ENCODE measurements at regions not wholly inside any gene's neighbourhood (a gene's known extent, or its start where the extent isn't known, plus 50 kb on each side); places are given as distances from the start of the nearest gene placed in this dataset.

DNA sequence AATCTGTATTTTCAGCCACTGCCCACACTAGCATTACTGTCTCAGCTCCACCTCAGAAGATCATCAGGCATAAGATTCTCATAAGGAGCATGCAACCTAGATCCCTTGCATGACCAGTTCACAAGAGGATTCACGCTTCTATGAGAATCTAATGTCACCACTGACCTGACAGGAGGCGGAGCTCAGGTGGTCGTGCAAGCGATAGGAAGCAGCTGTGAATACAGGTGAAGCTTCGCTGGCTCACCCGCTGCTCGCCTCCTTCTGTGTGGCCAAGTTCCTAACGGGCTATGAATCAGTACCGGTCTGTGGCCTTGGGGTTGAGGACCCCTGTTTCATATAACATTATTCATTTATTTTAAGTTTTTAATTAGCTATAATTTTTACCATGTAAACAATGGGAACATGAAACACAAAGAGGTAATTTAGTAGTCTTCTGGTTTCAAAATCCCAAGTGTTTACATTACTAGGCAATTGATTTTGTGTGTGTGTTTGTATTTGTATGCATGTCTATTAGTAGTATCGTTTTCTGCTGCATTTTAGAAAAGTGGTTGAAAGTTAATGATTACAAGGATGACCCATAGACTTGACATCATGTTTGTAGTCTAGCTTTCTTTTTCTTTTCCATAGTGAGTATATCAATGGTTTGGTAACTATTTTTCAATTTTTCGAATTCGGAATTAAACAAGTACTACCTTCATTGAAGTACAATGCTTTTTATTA is 159.4 kb downstream of the TENT4A start:
- no peak for DNase-seq

DNA sequence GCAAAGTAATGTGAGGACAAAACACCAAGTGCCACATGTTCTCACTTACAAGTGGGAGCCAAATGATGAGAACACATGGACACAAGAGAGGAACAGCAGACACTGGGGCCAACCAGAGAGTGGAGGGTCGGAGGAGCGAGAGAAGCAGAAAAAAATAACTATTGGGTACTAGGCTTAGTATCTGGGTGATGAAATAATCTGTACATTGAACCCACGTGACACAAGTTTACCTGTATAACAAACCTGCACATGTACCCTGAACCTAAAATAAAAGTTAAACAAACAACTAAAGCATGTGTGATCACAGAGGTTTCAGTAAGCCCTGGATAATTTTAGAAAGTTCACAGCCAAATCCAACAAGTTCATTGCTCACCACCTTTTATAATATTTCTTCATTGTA is 160.1 kb downstream of the TENT4A start:
- DNase-seq, result no peak

DNA sequence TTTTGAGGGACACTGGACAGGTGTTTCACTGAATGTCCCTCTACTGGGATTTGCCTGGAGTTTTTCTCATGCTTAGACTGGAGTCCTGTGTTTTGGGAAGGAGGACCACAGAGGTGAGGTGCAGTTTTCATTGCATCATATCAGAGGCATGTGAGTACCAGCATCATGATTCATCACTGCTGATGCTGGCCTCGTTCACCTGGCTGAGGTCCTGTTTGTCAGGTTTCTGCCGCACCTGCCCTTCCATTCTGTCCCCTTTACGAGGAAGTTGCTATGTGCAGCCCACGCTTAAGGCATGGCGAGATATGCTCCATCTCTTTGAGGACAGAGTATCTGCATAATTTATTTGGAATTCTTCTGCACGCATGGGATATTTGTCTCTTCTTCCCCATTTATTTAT is 162.1 kb downstream of the TENT4A start:
- DNase-seq, result no peak

DNA sequence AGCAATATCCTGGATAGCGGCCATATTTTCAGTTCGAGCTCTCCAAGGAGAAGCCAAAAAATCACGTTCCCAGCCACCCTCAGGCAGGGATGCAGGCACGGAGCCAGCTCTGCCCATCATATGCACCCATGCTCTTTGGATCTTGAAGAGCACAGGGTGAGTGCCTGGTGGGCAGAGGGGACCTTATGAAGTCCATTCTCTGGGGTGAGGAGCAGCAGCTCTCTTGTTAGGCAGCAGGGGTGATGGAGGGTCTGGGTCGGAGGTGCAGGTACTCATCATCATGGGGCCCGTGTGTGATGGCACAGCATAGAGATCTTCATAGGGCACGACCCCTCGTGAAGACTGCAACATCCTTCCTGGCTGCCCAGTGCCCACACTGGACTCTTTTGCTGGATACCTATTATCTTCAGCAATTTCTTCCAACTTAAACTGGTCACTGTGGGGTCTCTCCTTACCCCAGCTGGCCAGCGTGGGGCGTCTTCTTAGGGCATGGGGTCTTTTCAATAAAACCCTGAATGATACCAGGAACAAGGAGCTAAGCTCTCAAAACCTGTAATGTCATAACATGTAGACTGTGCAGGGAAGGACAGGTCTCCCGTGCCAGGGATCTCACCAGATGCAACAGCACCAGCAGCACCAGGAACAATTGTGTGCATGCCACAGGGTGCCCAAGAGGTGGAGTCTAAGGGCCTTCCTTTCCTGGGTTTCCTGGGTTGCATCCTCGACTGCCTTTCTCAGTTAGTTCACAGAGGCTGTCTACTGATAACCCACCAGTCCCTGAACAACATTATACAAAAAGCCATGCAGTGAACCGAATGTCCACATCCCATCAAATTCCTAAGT is 165.0 kb downstream of the TENT4A start:
- DNase-seq, result no peak

DNA sequence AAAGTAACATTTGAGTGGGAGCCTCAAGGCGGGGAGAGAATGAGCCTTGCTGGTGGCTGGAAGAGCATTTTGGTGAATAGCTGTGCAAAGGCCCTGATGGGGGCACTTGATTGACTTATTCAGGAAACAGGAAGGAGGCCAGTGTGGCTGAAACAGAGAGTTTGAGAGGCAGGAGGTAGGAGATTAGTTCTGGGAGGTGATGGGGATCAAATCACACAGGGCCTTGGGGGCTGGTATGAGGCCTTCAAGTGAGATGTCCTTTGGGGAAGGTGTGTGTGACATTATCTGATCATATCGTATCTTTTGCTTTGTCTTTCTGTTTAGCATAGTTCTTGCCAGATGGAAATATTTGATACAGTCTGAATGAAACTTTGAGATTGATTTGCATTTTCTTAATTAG is 172.3 kb downstream of the TENT4A start:
- DNase-seq, result no peak

DNA sequence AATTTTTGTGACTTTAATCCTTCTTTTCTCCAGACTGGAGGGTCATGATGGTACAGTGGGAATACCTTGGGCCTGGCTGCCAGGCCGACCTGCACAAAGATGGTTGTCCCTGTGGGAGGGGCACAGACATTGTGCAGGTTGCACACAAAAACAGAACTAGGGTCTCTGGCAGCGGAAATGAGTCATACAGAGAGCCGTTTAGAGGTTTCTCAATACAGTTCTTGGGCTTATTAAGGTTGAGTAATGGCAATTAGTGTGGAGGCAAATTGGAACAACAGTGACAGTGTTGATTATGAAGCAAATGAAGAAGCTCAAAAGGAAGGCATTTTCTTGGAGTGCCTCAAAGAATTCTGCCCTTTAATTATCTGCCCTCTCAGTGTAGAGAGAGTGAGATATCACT is 173.6 kb downstream of the TENT4A start:
- DNase-seq, result no peak

DNA sequence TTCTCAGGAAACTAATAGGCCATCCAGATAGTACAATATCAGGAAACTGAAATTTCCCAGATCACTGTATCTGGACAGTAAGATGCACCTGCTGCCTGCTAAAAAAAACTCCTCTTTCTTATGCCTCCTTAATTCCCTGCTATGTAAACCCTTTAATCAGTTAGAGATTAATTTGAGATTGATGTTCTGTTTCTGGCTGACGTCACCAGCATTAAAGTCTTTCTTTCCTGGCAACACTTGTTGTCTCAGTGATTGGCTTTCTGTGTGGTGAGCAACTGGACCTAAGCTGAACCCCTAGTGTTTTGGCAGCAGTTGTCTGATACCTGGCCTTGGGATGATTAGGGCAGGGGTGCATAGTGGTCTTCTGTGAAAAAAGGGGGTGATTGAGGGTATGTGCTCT is 175.8 kb downstream of the TENT4A start:
- no peak for DNase-seq

DNA sequence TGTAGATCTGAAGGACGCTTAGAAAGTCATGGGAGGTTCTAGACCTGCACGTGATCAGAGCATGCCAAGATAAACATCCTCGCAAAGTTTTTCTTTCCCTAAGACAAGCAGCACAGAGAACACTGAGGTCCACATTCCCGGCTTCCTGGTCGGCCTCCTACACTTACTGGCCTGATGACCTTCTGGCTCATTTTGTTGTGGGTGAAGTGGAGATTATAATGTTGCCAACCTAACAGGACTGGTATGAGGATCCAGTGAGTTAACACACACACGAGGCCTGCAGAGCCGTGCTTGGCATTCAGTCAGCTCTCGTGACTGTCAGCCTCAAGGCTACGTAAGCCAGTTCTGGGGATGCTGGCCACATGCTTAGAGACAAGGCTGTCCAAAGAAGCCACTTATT is 186.0 kb downstream of the TENT4A start:
- DNase-seq, result no peak

DNA sequence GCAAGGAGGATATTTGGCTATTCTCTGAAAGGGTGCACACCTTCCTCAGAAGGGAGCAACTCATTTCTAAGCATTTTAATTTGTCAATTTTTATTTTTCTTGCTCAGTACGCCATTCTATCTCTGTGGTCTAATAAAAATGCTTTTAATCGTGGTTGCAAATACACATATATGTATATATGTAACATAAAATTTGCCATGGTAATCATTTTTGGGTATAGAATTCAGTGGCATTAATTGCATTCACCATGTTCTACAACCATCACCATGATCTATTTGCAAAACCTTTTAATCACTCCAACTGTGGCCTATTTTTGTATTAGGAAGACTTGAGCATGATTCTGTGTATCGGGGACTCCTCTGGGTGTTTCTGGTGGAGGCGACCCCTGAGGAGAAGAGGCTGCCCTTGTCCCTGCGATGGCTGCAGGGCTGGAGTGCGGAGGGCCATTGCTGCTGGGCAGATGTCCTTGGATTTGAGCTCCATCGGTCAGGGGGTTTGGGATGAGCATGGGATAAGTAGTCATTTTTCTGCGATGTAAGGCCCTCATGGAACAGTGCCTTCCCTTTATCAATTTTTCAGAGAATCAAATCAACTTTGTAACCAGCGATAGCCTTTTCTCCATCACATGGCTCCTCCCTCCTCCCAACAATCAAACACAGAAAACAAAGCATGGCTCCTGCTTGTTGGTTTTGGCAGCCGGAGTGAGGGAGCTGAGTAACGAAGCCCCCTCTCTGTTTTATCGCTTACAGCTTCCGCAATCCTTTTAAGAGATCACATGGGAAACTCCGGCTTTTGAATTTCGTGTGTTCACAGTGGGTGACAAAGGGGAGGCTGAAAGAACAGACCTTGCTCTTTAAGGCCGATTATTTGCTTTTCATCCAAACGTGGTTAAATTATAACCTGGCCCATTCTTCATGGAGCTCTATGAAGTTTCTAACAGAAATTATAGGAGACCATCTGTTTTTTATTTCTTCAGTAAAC is 187.3 kb downstream of the TENT4A start:
- no peak for DNase-seq

DNA sequence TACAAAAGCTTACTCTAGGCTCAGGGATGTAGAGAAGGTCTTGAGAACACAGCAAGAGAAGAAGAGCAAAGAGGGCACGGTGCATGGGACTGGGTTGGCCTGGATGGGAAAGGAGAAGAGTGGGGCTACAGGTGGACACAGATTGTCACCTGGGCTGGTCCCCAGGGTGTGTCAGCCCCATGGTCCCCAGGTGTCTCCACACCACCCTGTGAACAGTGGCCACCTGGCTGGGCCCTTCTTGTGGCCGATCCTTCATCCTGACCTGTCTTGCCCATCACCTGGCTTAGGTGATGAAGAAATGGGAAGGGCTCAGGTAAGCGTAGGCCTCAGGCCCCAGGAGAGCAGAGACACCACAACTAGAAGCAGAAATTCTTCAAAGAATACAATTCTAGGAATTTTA is 188.9 kb downstream of the TENT4A start:
- DNase-seq, result no peak

DNA sequence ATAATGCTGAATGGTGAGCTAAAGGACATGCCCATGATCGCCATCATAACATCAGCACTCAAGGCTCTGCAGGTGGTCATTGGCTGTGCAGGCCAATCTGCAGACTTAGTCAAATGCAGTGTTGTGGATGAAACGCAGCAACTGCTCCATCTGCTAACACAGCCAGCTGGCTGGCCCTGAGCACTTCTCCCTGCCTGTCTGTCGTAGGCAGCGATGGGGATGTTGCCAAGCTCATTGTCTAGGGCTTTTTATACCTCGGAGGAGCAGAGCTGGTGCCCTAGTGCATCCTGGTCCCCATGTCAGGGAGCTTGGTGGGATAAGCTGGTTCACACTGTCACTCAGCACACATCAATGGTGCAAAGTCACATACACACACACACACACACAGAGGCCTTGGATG is 189.4 kb downstream of the TENT4A start:
- DNase-seq, result no peak

DNA sequence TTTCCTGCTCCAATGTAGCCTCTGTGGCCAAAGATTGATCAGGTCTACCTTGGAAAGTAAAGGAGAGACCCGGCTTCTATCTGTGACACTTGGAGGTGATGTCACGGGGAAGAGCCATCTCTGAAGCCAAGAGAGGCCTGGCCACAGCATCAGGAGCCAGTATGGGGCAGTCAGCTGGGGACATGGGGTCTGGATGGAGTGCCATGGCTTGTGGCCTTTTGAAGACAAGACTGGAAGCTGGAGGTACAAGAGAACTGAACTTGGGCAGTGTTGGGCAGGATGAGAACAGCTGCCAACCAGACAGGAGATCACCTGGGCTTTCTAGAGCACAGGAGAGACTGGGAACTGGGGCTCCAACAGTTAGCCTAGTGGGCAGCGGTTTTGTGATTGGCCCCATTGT is 190.7 kb downstream of the TENT4A start:
- no peak for DNase-seq

DNA sequence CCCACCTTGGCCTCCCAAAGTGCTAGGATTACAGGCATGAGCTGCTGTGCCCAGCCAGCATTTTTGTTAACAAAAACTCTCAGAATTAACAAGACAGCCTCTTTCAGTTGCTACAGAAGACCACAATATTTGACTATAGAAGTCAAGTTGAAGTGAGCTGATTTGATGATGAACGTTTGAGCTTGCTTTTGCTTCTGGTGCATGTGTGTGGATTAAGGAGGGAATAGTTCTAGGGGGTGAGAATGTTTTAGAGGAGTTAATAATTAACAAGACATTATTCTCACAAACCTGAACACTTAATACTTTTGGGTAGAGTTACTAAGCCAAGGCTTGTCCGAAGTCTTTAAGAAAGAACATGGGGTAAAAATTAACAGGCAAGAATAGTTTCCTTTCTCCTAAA is 191.6 kb downstream of the TENT4A start:
- DNase-seq, result no peak

DNA sequence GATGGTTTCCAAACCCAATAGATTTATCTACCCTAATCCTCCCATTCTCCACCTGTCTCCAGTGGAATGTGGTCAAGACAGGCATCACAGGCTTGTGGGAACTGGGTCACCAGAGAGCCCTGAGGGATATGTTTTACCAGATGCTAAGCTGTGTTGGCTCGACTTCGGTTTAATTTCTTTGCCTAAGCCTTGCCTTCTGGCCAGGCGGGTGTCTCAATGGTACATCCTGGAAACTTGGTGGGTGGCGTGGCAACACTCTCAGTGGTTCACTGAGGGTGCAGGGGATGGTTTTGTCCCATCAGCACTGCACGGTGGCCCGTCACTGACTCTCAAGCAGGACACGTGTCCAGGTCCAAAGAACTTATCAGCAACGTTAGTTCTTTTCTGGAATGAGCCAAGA is 192.2 kb downstream of the TENT4A start:
- DNase-seq, result no peak

DNA sequence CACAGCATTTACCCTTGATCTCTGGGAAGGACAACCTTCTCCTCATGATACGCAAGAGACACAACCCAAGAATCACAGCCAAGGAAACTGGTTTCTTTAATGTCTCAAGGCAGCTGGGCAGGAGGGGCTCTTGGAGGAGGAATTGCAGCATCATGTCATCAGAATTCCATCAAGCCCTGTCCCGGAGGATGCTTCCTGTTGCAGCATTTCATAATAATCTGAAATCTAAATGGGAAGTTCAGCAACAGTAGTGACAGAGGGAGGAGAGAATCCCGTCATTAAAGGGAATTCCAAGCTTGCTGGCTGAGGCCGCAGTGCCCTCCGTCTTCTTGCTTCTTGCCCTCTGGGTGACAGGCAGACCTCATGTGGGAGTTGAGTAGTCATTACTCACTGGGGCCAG is 192.7 kb downstream of the TENT4A start:
- DNase-seq, result no peak

DNA sequence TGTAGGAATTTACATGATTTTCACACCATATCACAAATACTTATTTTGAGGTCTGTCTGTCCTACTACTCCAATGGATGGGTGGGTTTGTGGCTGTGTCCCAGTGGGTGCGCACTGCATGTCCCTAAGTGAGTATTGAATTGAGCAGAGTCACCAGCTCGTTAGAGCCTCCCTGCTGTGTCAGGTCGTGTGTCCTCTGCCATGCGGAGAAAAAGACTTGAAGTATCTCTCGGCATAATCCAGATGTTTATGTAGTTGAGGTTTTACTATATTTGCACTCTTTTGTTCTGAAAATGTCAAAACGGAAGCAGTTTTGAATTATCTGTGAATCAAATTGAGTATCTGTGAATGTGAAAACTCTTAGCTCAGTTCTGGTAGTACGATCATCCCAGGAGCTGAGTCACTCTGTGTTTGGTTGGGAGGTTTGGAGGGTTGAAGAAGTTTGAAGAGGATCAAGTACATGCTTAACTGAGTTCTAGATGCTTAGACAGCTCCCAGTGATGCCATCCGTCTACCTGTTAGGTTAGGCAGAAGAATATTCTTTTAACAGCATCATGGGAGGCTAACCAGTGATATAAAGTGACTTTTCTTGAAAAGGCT is 194.2 kb downstream of the TENT4A start:
- no peak for DNase-seq

DNA sequence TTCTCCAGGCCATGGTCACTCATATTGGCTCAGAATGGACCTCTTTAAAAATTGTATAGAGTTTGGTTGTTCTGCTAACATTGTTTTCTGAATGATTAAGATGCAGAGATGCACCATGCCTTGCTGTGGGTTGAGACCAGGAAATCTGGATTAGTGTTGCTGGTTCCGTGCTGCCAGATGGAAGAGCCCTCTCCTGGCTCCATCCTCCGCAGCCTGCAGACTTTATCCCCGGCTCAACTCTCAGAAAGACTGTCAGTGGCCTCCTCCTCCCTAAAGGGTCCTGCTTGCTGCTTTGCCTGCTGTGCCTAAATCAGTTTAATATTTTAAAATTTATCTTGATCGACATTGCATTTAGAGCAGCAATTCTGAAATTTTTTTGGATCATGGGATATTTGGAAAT is 196.7 kb downstream of the TENT4A start:
- no peak for DNase-seq

DNA sequence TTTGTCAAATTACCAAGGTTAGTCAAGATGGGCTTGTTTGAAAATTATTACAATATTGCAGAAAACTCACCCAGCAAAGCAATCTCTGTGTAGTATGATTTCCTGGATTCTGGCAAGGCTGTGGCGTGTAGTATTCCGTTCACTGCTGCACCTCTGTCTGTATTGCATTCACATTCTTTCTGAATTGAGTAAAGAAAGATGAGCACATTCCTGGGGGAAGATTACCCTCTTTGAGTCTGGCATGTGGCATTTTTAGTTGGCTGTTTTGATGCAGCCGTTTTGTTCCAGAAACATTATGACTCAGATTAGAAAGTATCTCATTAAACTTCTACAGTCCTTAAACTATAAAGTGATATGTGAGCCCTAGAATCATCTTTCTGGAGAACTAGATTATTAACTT is 197.7 kb downstream of the TENT4A start:
- no peak for DNase-seq

DNA sequence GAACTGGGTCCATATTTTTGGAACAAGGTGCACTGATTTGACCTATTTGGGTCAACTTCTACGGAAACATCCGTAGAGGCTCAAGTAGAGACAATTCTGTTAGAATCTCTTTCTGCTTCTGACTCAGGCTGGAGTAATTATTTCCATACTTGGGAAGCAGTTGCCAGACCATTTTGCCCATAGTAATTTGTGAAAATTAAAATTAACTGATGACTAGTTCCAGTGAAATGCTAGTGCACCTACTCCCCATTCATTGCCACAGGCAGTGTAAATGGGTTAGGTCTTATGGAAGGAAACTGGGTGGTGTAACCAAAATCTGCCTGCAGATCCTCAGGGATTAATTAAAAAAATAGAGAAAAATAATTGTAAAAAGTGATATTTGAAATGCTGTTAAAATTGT is 201.1 kb downstream of the TENT4A start:
- DNase-seq, result no peak

DNA sequence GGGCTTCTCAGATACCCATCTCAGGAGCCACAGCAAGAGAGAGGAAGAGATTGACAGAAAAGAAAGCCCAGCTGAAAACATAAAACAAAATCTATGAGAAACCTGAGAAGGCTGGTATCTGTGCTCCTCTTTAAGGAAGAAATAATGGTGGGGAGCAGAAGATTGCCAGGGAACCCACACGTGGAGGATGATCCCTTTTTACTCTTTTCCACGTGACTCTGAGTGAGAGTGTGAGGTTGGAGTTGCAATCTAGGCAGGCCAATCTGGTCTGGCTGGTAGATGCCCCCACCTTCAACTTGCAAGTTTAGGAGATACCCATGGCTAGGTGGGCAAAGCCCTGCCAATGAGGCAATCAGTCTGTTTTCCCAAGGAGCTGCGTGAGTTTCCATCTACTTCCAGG is 202.3 kb downstream of the TENT4A start:
- no peak for DNase-seq

DNA sequence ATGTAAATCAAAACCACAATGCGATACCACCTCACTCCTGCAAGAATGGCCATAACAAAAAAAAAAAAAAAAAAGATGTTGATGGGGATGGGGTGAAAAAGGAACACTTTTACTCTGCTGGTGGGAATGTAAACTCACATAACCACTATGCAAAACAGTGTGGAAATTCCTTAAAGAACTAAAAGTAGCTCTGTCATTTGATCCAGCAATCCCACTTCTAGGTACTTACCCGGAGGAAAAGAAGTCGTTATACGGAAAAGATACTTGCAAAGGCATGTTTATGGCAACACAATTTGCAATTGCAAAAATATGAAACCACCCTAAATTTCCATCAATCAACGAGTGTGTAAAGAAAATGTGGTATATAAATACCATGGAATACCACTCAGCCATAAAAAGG is 205.0 kb downstream of the TENT4A start:
- no peak for DNase-seq

DNA sequence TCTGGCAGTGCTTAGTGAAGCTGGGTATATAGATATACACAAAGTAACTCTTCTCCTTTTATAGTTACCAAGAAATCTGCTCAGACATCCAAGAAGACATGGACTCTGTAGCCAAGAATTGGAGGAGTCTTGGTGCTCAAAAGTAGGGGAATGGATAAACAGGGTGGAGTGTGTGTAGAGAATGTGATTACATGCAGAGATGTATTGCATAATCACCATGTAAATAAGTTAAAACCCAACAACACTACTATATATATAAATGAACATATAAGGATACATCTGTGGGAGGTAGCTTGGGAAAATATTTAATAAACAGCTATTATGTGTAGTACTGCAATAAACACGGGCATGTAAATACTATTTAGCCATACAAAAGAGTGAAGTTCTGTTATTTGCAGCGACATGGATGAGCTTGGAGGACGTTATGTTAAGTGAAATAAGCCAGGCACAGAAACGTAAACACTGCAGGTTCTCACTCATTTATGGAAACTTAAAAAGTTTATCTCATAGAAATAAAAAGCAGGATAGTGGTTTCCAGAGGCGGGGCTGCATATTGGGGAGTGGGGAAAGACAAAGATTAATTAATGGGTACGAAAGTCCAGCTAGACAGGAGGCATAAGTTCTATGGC is 207.5 kb downstream of the TENT4A start:
- DNase-seq, result no peak
